Memory B cell (primary cell): ENCODE measurements at regions not wholly inside any gene's neighbourhood (a gene's known extent, or its start where the extent isn't known, plus 50 kb on each side); places are given as distances from the start of the nearest gene placed in this dataset.

ENCODE experiments used
- ATAC-seq: fragments of 150-1000 bp; cut with Tn5 transposase; 2 replicates; pipeline ENCODE4 v1.10.0; 2021; ENCODE audit warnings: low read depth, mild to moderate bottlenecking, moderate library complexity
- DNase-seq, 2 donors: peaks; one replicate each; pipeline ENCODE4 v3.0.0; 2022; ENCODE audit warnings: low spot score in 2 of 2
- H3K27ac Mint-ChIP-seq: one replicate; pipeline ENCODE4 v1.8.0; 2022; ENCODE audit warnings: mild to moderate bottlenecking, moderate library complexity, mixed read lengths
- H3K27me3 Mint-ChIP-seq: one replicate; pipeline ENCODE4 v1.8.0; 2022; ENCODE audit warnings: mixed read lengths
- H3K36me3 Mint-ChIP-seq: one replicate; pipeline ENCODE4 v1.8.0; 2022; ENCODE audit warnings: mild to moderate bottlenecking, mixed read lengths
- H3K4me1 Mint-ChIP-seq: one replicate; pipeline ENCODE4 v1.8.0; 2022; ENCODE audit warnings: mixed read lengths
- H3K4me3 Mint-ChIP-seq: one replicate; pipeline ENCODE4 v1.8.0; 2022; ENCODE audit warnings: mild to moderate bottlenecking, moderate library complexity, mixed read lengths
- H3K9me3 Mint-ChIP-seq: one replicate; pipeline ENCODE4 v1.8.0; 2022; ENCODE audit warnings: mixed read lengths

- Mint-ChIP-seq H3K27me3 (no peaks in the 10 kb centered on the region), H3K36me3 (peaks cover 6% of the 10 kb centered on the region), H3K4me3 (no peak overlapping the region), H3K27ac (no peak overlapping the region), H3K9me3 (peaks cover 8% of the 10 kb centered on the region), H3K4me1 (no peaks in the 10 kb centered on the region)
- ATAC-seq (no peak), DNase-seq (no peak)
Measured at GRCh38 chr4:175033162-175033561, 115.0 kb downstream of the ADAM29 start.

- peaks cover 6% of the 10 kb centered on the region for H3K36me3 Mint-ChIP-seq
- no peak overlapping the region for H3K27ac Mint-ChIP-seq
- peaks cover 7% of the 10 kb centered on the region for H3K9me3 Mint-ChIP-seq
- no peak overlapping the region for H3K4me3 Mint-ChIP-seq
- H3K4me1 Mint-ChIP-seq, result peaks cover 6% of the 10 kb centered on the region
- no peak for DNase-seq
- H3K27me3 Mint-ChIP-seq, result no peaks in the 10 kb centered on the region
- no peak for ATAC-seq
Measured at GRCh38 chr4:175034007-175034406, 115.8 kb downstream of the ADAM29 start.

GRCh38 chr4:175034986-175035705 is 117.0 kb downstream of the ADAM29 start:
- Mint-ChIP-seq H3K27ac (no peak overlapping the region), H3K9me3 (peaks cover 7% of the 10 kb centered on the region), H3K27me3 (no peaks in the 10 kb centered on the region), H3K36me3 (peaks cover 4% of the 10 kb centered on the region), H3K4me1 (peaks cover 6% of the 10 kb centered on the region), H3K4me3 (no peak overlapping the region)
- DNase-seq (no peak), ATAC-seq (no peak)

GRCh38 chr4:175035905-175036304 is 117.7 kb downstream of the ADAM29 start:
- Mint-ChIP-seq H3K4me1 (peaks cover 6% of the 10 kb centered on the region), H3K27me3 (no peaks in the 10 kb centered on the region), H3K36me3 (peaks cover 4% of the 10 kb centered on the region), H3K27ac (no peak overlapping the region), H3K9me3 (peaks cover 7% of the 10 kb centered on the region), H3K4me3 (no peak overlapping the region)
- no peak for ATAC-seq
- DNase-seq, result no peak

- ATAC-seq, result no peak
- H3K27me3 Mint-ChIP-seq, result no peaks in the 10 kb centered on the region
- H3K36me3 Mint-ChIP-seq, result peaks cover 4% of the 10 kb centered on the region
- H3K27ac Mint-ChIP-seq, result no peak overlapping the region
- no peak overlapping the region for H3K4me3 Mint-ChIP-seq
- no peak for DNase-seq
- peaks cover 3% of the 10 kb centered on the region for H3K4me1 Mint-ChIP-seq
- H3K9me3 Mint-ChIP-seq, result peaks cover 2% of the 10 kb centered on the region
Measured at GRCh38 chr4:175048111-175048784, 130.1 kb downstream of the ADAM29 start.

GRCh38 chr4:175048906-175049305 is 130.7 kb downstream of the ADAM29 start:
- Mint-ChIP-seq H3K9me3 (peaks cover 3% of the 10 kb centered on the region), H3K4me1 (peaks cover 3% of the 10 kb centered on the region), H3K27me3 (no peaks in the 10 kb centered on the region), H3K27ac (no peak overlapping the region), H3K36me3 (peaks cover 5% of the 10 kb centered on the region), H3K4me3 (no peak overlapping the region)
- DNase-seq, result no peak
- no peak for ATAC-seq

- Mint-ChIP-seq H3K27ac (no peak overlapping the region), H3K9me3 (peaks cover 5% of the 10 kb centered on the region), H3K4me1 (peaks cover 3% of the 10 kb centered on the region), H3K36me3 (peaks cover 5% of the 10 kb centered on the region), H3K4me3 (no peak overlapping the region), H3K27me3 (no peaks in the 10 kb centered on the region)
- DNase-seq (no peak), ATAC-seq (no peak)
Measured at GRCh38 chr4:175051974-175052373, 133.8 kb downstream of the ADAM29 start.

- peaks cover 15% of the 10 kb centered on the region for H3K9me3 Mint-ChIP-seq
Measured at GRCh38 chr4:175054980-175055379, 136.8 kb downstream of the ADAM29 start.

GRCh38 chr4:175062183-175062592 is 144.0 kb downstream of the ADAM29 start:
- DNase-seq, result no peak
- Mint-ChIP-seq H3K27me3 (no peaks in the 10 kb centered on the region), H3K9me3 (peaks cover 14% of the 10 kb centered on the region), H3K4me3 (no peak overlapping the region), H3K27ac (no peak overlapping the region), H3K4me1 (peaks cover 15% of the 10 kb centered on the region), H3K36me3 (peaks cover 2% of the 10 kb centered on the region)
- no peak for ATAC-seq

More at GRCh38 chr4:175054980-175055379, 136.8 kb downstream of the ADAM29 start:
- no peak overlapping the region for H3K27ac Mint-ChIP-seq
- no peak overlapping the region for H3K4me3 Mint-ChIP-seq
- peaks cover 5% of the 10 kb centered on the region for H3K4me1 Mint-ChIP-seq
- ATAC-seq (no peak), DNase-seq (no peak)
- H3K36me3 Mint-ChIP-seq, result peaks cover 6% of the 10 kb centered on the region
- no peaks in the 10 kb centered on the region for H3K27me3 Mint-ChIP-seq

- H3K27me3 Mint-ChIP-seq, result no peaks in the 10 kb centered on the region
- H3K4me3 Mint-ChIP-seq, result no peak overlapping the region
- peaks cover 15% of the 10 kb centered on the region for H3K4me1 Mint-ChIP-seq
- H3K9me3 Mint-ChIP-seq, result peaks cover 4% of the 10 kb centered on the region
- DNase-seq (no peak), ATAC-seq (no peak)
- no peak overlapping the region for H3K27ac Mint-ChIP-seq
- no peaks in the 10 kb centered on the region for H3K36me3 Mint-ChIP-seq
Measured at GRCh38 chr4:175065228-175065627, 147.1 kb downstream of the ADAM29 start.

GRCh38 chr4:175066923-175067627 is 148.9 kb downstream of the ADAM29 start:
- H3K27ac Mint-ChIP-seq, result no peak overlapping the region
- ATAC-seq, result peak; percentile 66

GRCh38 chr4:175068266-175068665 is 150.1 kb downstream of the ADAM29 start:
- Mint-ChIP-seq H3K27ac (no peak overlapping the region), H3K27me3 (no peaks in the 10 kb centered on the region), H3K9me3 (peaks cover 4% of the 10 kb centered on the region), H3K4me1 (peaks cover 15% of the 10 kb centered on the region), H3K36me3 (no peaks in the 10 kb centered on the region), H3K4me3 (no peak overlapping the region)
- DNase-seq (no peak), ATAC-seq (no peak)

More at GRCh38 chr4:175066923-175067627, 148.9 kb downstream of the ADAM29 start:
- Mint-ChIP-seq H3K36me3 (no peaks in the 10 kb centered on the region), H3K27me3 (no peaks in the 10 kb centered on the region), H3K4me1 (peaks cover 15% of the 10 kb centered on the region), H3K4me3 (no peak overlapping the region), H3K9me3 (peaks cover 4% of the 10 kb centered on the region)
- no peak for DNase-seq

GRCh38 chr4:175070444-175070843 is 152.3 kb downstream of the ADAM29 start:
- ATAC-seq (no peak), DNase-seq (no peak)
- Mint-ChIP-seq H3K4me1 (peaks cover 12% of the 10 kb centered on the region), H3K27ac (no peak overlapping the region), H3K9me3 (peaks cover 4% of the 10 kb centered on the region), H3K27me3 (no peaks in the 10 kb centered on the region), H3K4me3 (no peak overlapping the region), H3K36me3 (no peaks in the 10 kb centered on the region)

- Mint-ChIP-seq H3K4me3 (no peak overlapping the region), H3K27me3 (no peaks in the 10 kb centered on the region), H3K4me1 (peaks cover 12% of the 10 kb centered on the region), H3K27ac (no peak overlapping the region), H3K36me3 (no peaks in the 10 kb centered on the region), H3K9me3 (peaks cover 4% of the 10 kb centered on the region)
- DNase-seq (no peak), ATAC-seq (no peak)
Measured at GRCh38 chr4:175071123-175071522, 153.0 kb downstream of the ADAM29 start.
